Ascending aorta (tissue), 2 donors: ENCODE measurements at regions not wholly inside any gene's neighbourhood (a gene's known extent, or its start where the extent isn't known, plus 50 kb on each side); places are given as distances from the start of the nearest gene placed in this dataset.

Experiments used
- DNase-seq, 2 donors: peaks; one replicate each; pipeline ENCODE4 v3.0.0-alpha.2; 2019; ENCODE audit warnings: low spot score in 2 of 2
- H3K27ac ChIP-seq, 2 donors: fragments of 200-600 bp; sonication (generic); one replicate each; pipeline ENCODE4 v1.5.1; 2016 to 2017; ENCODE audit warnings: mild to moderate bottlenecking in 1 of 2
- H3K27me3 ChIP-seq: fragments of 200-600 bp; sonication (generic); one replicate; pipeline ENCODE4 v1.5.1; 2017
- H3K36me3 ChIP-seq, 2 donors: fragments of 200-600 bp; sonication (generic); one replicate each; pipeline ENCODE4 v1.5.1; 2016
- H3K4me1 ChIP-seq, 2 donors: fragments of 200-600 bp; sonication (generic); one replicate each; pipeline ENCODE4 v1.5.1; 2016 to 2017; ENCODE audit warnings: mild to moderate bottlenecking in 1 of 2
- H3K4me3 ChIP-seq, 2 donors: fragments of 200-600 bp; sonication (generic); one replicate each; pipeline ENCODE4 v1.5.1; 2016 to 2017; ENCODE audit warnings: mild to moderate bottlenecking in 1 of 2
- H3K9me3 ChIP-seq, 2 donors: fragments of 200-600 bp; sonication (generic); one replicate each; pipeline ENCODE4 v1.5.1; 2016
- CTCF ChIP-seq, 3 experiments: fragments of 200-600 bp in 2 of 3; fragments of 450-650 bp in 1 of 3; sonication (generic) in 2 of 3; IDR thresholded peaks; one replicate each; pipeline ENCODE4 v1.5.1; 2016 to 2019; ENCODE audit warnings: antibody characterized with exemption in 3 of 3, mild to moderate bottlenecking in 1 of 3, moderate library complexity in 1 of 3
- intact Hi-C: fragments of 100-400 bp; cut with DNase I; formaldehyde crosslinking; loops from one replicate; pipeline ENCODE4 v1.15.1; 2023

GRCh38 chr5:173396311-173396993, 68.2 kb upstream of the STC2 start:
- H3K4me1 ChIP-seq: no peaks in the 10 kb centered on the region
- intact Hi-C loops: no loop called here
- no peaks in the 10 kb centered on the region for H3K9me3 ChIP-seq
- H3K4me3 ChIP-seq: no peak overlapping the region
- H3K27me3 ChIP-seq: no peaks in the 10 kb centered on the region
- no peak overlapping the region for H3K27ac ChIP-seq
- no peak for TF ChIP-seq CTCF (IDR thresholded peaks at IDR 0.05)
- H3K36me3 ChIP-seq: no peaks in the 10 kb centered on the region
- DNase-seq: no peak

- Histone ChIP-seq H3K4me3 (no peak overlapping the region), H3K9me3 (no peaks in the 10 kb centered on the region), H3K4me1 (no peaks in the 10 kb centered on the region), H3K27ac (no peak overlapping the region), H3K36me3 (no peaks in the 10 kb centered on the region), H3K27me3 (no peaks in the 10 kb centered on the region)
- no peak for TF ChIP-seq CTCF (IDR thresholded peaks at IDR 0.05)
- intact Hi-C loops: no loop called here
- no peak for DNase-seq
Measured at GRCh38 chr5:173395933-173396308, 67.7 kb upstream of the STC2 start.

- intact Hi-C loops: no loop called here
- Histone ChIP-seq H3K27me3 (no peaks in the 10 kb centered on the region), H3K4me1 (no peaks in the 10 kb centered on the region), H3K36me3 (no peaks in the 10 kb centered on the region), H3K4me3 (no peak overlapping the region), H3K9me3 (no peaks in the 10 kb centered on the region), H3K27ac (no peak overlapping the region)
- TF ChIP-seq CTCF (IDR thresholded peaks at IDR 0.05): no peak
- no peak for DNase-seq
Measured at GRCh38 chr5:173395257-173395932, 67.2 kb upstream of the STC2 start.

- no peak overlapping the region for H3K4me3 ChIP-seq
- intact Hi-C loops: no loop called here
- no peaks in the 10 kb centered on the region for H3K4me1 ChIP-seq
- H3K27me3 ChIP-seq: no peaks in the 10 kb centered on the region
- TF ChIP-seq CTCF (IDR thresholded peaks at IDR 0.05): no peak
- no peaks in the 10 kb centered on the region for H3K36me3 ChIP-seq
- H3K9me3 ChIP-seq: no peaks in the 10 kb centered on the region
- no peak overlapping the region for H3K27ac ChIP-seq
- DNase-seq: no peak
Measured at GRCh38 chr5:173394701-173395100, 66.5 kb upstream of the STC2 start.

GRCh38 chr5:173392172-173392571, 64.0 kb upstream of the STC2 start:
- intact Hi-C loops: no loop called here
- no peaks in the 10 kb centered on the region for H3K9me3 ChIP-seq

More at GRCh38 chr5:173392172-173392571, 64.0 kb upstream of the STC2 start:
- no peak overlapping the region for H3K4me3 ChIP-seq
- H3K36me3 ChIP-seq: no peaks in the 10 kb centered on the region
- no peak overlapping the region for H3K27ac ChIP-seq
- no peaks in the 10 kb centered on the region for H3K27me3 ChIP-seq
- no peak for DNase-seq
- no peaks in the 10 kb centered on the region for H3K4me1 ChIP-seq
- no peak for TF ChIP-seq CTCF (IDR thresholded peaks at IDR 0.05)
